ENCODE measurements at regions not wholly inside any gene's neighbourhood (a gene's known extent, or its start where the extent isn't known, plus 50 kb on each side); places are given as distances from the start of the nearest gene placed in this dataset.

DNA sequence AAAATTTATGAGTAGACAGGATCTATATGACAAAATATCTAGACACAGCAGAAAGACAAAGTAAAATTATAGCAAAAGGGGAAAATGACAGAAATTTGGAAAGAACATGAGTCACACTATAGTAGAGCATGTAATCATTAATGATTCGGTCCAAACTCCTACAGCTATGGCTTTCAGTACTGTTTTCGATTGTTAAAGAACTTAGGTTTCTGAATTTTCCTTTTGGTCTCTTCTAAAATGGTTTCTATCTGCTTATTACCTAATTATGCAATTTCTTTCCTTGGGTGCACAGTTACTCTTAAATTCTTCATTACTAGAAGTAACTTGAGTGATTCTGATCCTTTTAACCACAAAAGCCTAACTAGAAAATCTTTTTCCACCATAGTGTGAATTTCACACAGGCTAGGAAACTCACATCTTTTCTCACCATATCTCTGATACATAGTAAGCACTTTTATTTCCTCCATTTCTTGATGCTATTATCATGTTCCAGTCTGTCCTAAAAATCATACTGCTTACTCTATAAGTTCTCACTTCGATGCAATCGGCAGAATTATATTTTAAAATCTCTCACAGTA is 1101.4 kb downstream of the PCDH9 start:
- no peaks in the 10 kb centered on the region for H3K4me1 ChIP-seq (ENCODE audit: control insufficient read depth in 5 of 5, insufficient read depth in 5 of 5, low read length in 5 of 5)
- H3K9ac ChIP-seq (ENCODE audit: low read length in 5 of 5): no peak overlapping the region
- no peaks in the 10 kb centered on the region for H3K36me3 ChIP-seq (ENCODE audit: control insufficient read depth in 5 of 5, insufficient read depth in 5 of 5, low read length in 5 of 5)
- no peak overlapping the region for H3K4me3 ChIP-seq (ENCODE audit: low read depth in 1 of 5, low read length in 5 of 5)
- no peaks in the 10 kb centered on the region for H3K27me3 ChIP-seq (ENCODE audit: control insufficient read depth in 5 of 5, insufficient read depth in 4 of 5, low read length in 5 of 5)
- no peaks in the 10 kb centered on the region for H3K9me3 ChIP-seq (ENCODE audit: control insufficient read depth in 5 of 5, low read length in 5 of 5)
- no peak overlapping the region for H3K27ac ChIP-seq (ENCODE audit: low read depth, low read length)

- Histone ChIP-seq H3K4me1 (ENCODE audit: control insufficient read depth in 5 of 5, insufficient read depth in 5 of 5, low read length in 5 of 5) (no peaks in the 10 kb centered on the region), H3K9me3 (ENCODE audit: control insufficient read depth in 5 of 5, low read length in 5 of 5) (no peaks in the 10 kb centered on the region), H3K27me3 (ENCODE audit: control insufficient read depth in 5 of 5, insufficient read depth in 4 of 5, low read length in 5 of 5) (no peaks in the 10 kb centered on the region), H3K9ac (ENCODE audit: low read length in 5 of 5) (no peak overlapping the region), H3K4me3 (ENCODE audit: low read depth in 1 of 5, low read length in 5 of 5) (no peak overlapping the region), H3K36me3 (ENCODE audit: control insufficient read depth in 5 of 5, insufficient read depth in 5 of 5, low read length in 5 of 5) (no peaks in the 10 kb centered on the region), H3K27ac (ENCODE audit: low read depth, low read length) (no peak overlapping the region)
Observed at GRCh38 chr13:66128201-66128600, 1101.9 kb downstream of the PCDH9 start.

GRCh38 chr13:66117563-66117962 is 1112.6 kb downstream of the PCDH9 start:
- Histone ChIP-seq H3K36me3 (ENCODE audit: control insufficient read depth in 5 of 5, insufficient read depth in 5 of 5, low read length in 5 of 5) (no peaks in the 10 kb centered on the region), H3K4me3 (ENCODE audit: low read depth in 1 of 5, low read length in 5 of 5) (no peak overlapping the region), H3K9me3 (ENCODE audit: control insufficient read depth in 5 of 5, low read length in 5 of 5) (no peaks in the 10 kb centered on the region), H3K27me3 (ENCODE audit: control insufficient read depth in 5 of 5, insufficient read depth in 4 of 5, low read length in 5 of 5) (no peaks in the 10 kb centered on the region), H3K9ac (ENCODE audit: low read length in 5 of 5) (no peak overlapping the region), H3K4me1 (ENCODE audit: control insufficient read depth in 5 of 5, insufficient read depth in 5 of 5, low read length in 5 of 5) (no peaks in the 10 kb centered on the region), H3K27ac (ENCODE audit: low read depth, low read length) (no peak overlapping the region)

GRCh38 chr13:66113882-66114526 is 1116.1 kb downstream of the PCDH9 start:
- Histone ChIP-seq H3K4me3 (ENCODE audit: low read depth in 1 of 5, low read length in 5 of 5) (no peak overlapping the region), H3K27me3 (ENCODE audit: control insufficient read depth in 5 of 5, insufficient read depth in 4 of 5, low read length in 5 of 5) (no peaks in the 10 kb centered on the region), H3K9ac (ENCODE audit: low read length in 5 of 5) (no peak overlapping the region), H3K9me3 (ENCODE audit: control insufficient read depth in 5 of 5, low read length in 5 of 5) (no peaks in the 10 kb centered on the region), H3K4me1 (ENCODE audit: control insufficient read depth in 5 of 5, insufficient read depth in 5 of 5, low read length in 5 of 5) (no peaks in the 10 kb centered on the region), H3K36me3 (ENCODE audit: control insufficient read depth in 5 of 5, insufficient read depth in 5 of 5, low read length in 5 of 5) (no peaks in the 10 kb centered on the region), H3K27ac (ENCODE audit: low read depth, low read length) (no peak overlapping the region)

DNA sequence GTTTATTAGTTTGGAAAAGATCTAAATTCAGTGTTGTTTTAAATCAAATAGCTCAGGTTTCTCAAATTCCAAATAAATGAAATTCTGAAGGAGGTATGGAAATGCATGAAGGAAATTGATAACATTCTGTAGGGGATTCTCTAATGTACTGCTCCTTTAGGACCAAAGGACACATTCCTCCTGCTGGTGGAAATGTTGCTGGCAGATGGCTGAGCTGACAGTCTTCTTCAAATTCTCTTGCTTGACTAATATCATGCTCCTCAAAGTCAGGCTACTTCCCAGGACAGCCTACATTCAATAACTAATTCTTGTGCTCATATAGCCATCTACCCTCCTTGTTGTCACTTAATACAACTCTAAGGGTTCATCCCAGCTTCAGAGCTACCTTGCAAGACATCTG is 1118.5 kb downstream of the PCDH9 start:
- H3K9me3 ChIP-seq (ENCODE audit: control insufficient read depth in 5 of 5, low read length in 5 of 5): no peaks in the 10 kb centered on the region
- no peak overlapping the region for H3K4me3 ChIP-seq (ENCODE audit: low read depth in 1 of 5, low read length in 5 of 5)
- H3K27me3 ChIP-seq (ENCODE audit: control insufficient read depth in 5 of 5, insufficient read depth in 4 of 5, low read length in 5 of 5): no peaks in the 10 kb centered on the region
- no peaks in the 10 kb centered on the region for H3K4me1 ChIP-seq (ENCODE audit: control insufficient read depth in 5 of 5, insufficient read depth in 5 of 5, low read length in 5 of 5)
- H3K27ac ChIP-seq (ENCODE audit: low read depth, low read length): no peak overlapping the region
- H3K9ac ChIP-seq (ENCODE audit: low read length in 5 of 5): no peak overlapping the region
- H3K36me3 ChIP-seq (ENCODE audit: control insufficient read depth in 5 of 5, insufficient read depth in 5 of 5, low read length in 5 of 5): no peaks in the 10 kb centered on the region

DNA sequence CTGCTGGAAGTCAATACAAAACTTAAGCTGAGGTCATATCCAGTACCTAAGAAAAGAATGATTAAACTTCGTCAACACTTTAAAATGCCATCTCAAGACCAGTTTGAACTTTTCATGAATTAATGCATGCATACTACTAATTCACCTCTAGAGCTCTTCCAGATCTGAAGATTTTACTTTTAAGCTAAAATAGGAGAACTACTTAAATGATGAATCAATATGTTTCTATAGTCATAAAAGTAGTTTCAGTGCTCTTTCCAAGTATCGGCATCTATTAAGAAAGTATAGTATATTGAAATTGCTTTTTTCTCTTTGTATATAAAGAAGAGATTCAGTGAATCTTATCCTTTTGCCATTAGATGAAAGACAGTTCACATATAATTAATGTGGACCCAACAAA is 1123.9 kb downstream of the PCDH9 start:
- no peaks in the 10 kb centered on the region for H3K4me1 ChIP-seq (ENCODE audit: control insufficient read depth in 5 of 5, insufficient read depth in 5 of 5, low read length in 5 of 5)
- no peak overlapping the region for H3K4me3 ChIP-seq (ENCODE audit: low read depth in 1 of 5, low read length in 5 of 5)
- H3K27me3 ChIP-seq (ENCODE audit: control insufficient read depth in 5 of 5, insufficient read depth in 4 of 5, low read length in 5 of 5): no peaks in the 10 kb centered on the region
- no peaks in the 10 kb centered on the region for H3K36me3 ChIP-seq (ENCODE audit: control insufficient read depth in 5 of 5, insufficient read depth in 5 of 5, low read length in 5 of 5)
- no peak overlapping the region for H3K27ac ChIP-seq (ENCODE audit: low read depth, low read length)
- H3K9me3 ChIP-seq (ENCODE audit: control insufficient read depth in 5 of 5, low read length in 5 of 5): no peaks in the 10 kb centered on the region
- no peak overlapping the region for H3K9ac ChIP-seq (ENCODE audit: low read length in 5 of 5)

GRCh38 chr13:66102864-66103263 is 1127.3 kb downstream of the PCDH9 start:
- Histone ChIP-seq H3K9ac (ENCODE audit: low read length in 5 of 5) (no peak overlapping the region), H3K4me1 (ENCODE audit: control insufficient read depth in 5 of 5, insufficient read depth in 5 of 5, low read length in 5 of 5) (no peaks in the 10 kb centered on the region), H3K9me3 (ENCODE audit: control insufficient read depth in 5 of 5, low read length in 5 of 5) (no peaks in the 10 kb centered on the region), H3K27me3 (ENCODE audit: control insufficient read depth in 5 of 5, insufficient read depth in 4 of 5, low read length in 5 of 5) (no peaks in the 10 kb centered on the region), H3K36me3 (ENCODE audit: control insufficient read depth in 5 of 5, insufficient read depth in 5 of 5, low read length in 5 of 5) (no peaks in the 10 kb centered on the region), H3K4me3 (ENCODE audit: low read depth in 1 of 5, low read length in 5 of 5) (no peak overlapping the region), H3K27ac (ENCODE audit: low read depth, low read length) (no peak overlapping the region)

- H3K9ac ChIP-seq (ENCODE audit: low read length in 5 of 5): no peak overlapping the region
- H3K4me3 ChIP-seq (ENCODE audit: low read depth in 1 of 5, low read length in 5 of 5): no peak overlapping the region
- no peak overlapping the region for H3K27ac ChIP-seq (ENCODE audit: low read depth, low read length)
- no peaks in the 10 kb centered on the region for H3K36me3 ChIP-seq (ENCODE audit: control insufficient read depth in 5 of 5, insufficient read depth in 5 of 5, low read length in 5 of 5)
- peaks cover 0 to 3% (median 2%) of the 10 kb centered on the region in 5 donors for H3K9me3 ChIP-seq (ENCODE audit: control insufficient read depth in 5 of 5, low read length in 5 of 5)
- no peaks in the 10 kb centered on the region for H3K4me1 ChIP-seq (ENCODE audit: control insufficient read depth in 5 of 5, insufficient read depth in 5 of 5, low read length in 5 of 5)
- no peaks in the 10 kb centered on the region for H3K27me3 ChIP-seq (ENCODE audit: control insufficient read depth in 5 of 5, insufficient read depth in 4 of 5, low read length in 5 of 5)
Observed at GRCh38 chr13:66099825-66100224, 1130.3 kb downstream of the PCDH9 start.

DNA sequence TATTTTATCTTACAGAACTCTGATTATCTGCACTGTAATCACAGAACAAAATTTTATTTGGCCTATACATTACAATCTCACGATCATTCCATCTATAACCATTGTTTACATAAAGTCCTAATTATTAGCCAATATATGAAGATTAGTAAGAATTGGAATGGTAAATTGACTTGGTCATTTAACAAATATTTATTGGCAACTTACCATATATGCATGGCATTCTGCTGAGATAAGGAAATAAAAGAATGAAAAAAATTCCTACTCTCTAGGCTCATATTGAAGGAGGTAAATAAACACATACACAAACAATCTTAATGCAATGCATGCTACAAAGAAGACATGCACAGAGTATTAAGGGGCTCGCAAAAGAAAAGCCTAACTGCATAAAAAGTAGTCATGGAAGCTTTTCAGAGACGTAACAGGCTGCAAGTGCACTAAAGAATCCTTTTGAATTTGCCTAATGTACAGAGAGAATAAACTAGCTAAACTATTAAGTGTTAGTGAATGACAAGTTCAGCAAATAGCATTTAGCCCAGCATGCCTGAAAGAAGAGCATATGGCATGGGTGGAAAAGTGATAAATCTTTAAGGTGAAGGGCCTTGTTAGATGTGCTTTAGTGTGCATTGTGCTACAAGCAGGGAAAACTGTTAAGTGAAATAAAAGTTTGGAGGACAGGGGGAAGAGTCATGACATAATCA is 1131.1 kb downstream of the PCDH9 start:
- Histone ChIP-seq H3K4me3 (ENCODE audit: low read depth in 1 of 5, low read length in 5 of 5) (no peak overlapping the region), H3K36me3 (ENCODE audit: control insufficient read depth in 5 of 5, insufficient read depth in 5 of 5, low read length in 5 of 5) (no peaks in the 10 kb centered on the region), H3K27me3 (ENCODE audit: control insufficient read depth in 5 of 5, insufficient read depth in 4 of 5, low read length in 5 of 5) (no peaks in the 10 kb centered on the region), H3K4me1 (ENCODE audit: control insufficient read depth in 5 of 5, insufficient read depth in 5 of 5, low read length in 5 of 5) (no peaks in the 10 kb centered on the region), H3K27ac (ENCODE audit: low read depth, low read length) (no peak overlapping the region), H3K9ac (ENCODE audit: low read length in 5 of 5) (no peak overlapping the region), H3K9me3 (ENCODE audit: control insufficient read depth in 5 of 5, low read length in 5 of 5) (peaks cover 0 to 5% (median 4%) of the 10 kb centered on the region in 5 donors)

DNA sequence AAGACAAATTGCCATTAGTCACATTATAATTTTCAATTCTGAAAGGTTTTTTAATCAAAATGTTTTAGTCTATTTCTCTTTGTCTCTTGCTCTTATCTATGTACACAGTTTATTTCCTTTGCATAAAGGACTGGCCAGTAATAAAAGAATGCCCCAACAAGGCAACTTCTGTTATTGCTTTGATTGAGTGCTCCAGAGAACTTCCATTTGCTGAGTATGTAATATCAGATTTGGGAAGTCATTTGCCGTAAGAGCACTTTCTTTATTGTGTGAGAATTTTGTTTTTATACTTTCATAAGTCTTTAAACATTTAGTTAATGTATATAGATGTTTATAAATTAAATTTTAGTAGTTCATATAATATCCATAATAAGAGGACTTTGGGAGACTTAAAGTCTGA is 1140.4 kb downstream of the PCDH9 start:
- H3K4me1 ChIP-seq (ENCODE audit: control insufficient read depth in 5 of 5, insufficient read depth in 5 of 5, low read length in 5 of 5): no peaks in the 10 kb centered on the region
- H3K9ac ChIP-seq (ENCODE audit: low read length in 5 of 5): no peak overlapping the region
- H3K9me3 ChIP-seq (ENCODE audit: control insufficient read depth in 5 of 5, low read length in 5 of 5): peaks cover 0 to 8% (median 1%) of the 10 kb centered on the region in 5 donors
- H3K27me3 ChIP-seq (ENCODE audit: control insufficient read depth in 5 of 5, insufficient read depth in 4 of 5, low read length in 5 of 5): no peaks in the 10 kb centered on the region
- no peak overlapping the region for H3K4me3 ChIP-seq (ENCODE audit: low read depth in 1 of 5, low read length in 5 of 5)
- H3K27ac ChIP-seq (ENCODE audit: low read depth, low read length): no peak overlapping the region
- H3K36me3 ChIP-seq (ENCODE audit: control insufficient read depth in 5 of 5, insufficient read depth in 5 of 5, low read length in 5 of 5): no peaks in the 10 kb centered on the region
